ENCODE measurements at regions not wholly inside any gene's neighbourhood (a gene's known extent, or its start where the extent isn't known, plus 50 kb on each side); places are given as distances from the start of the nearest gene placed in this dataset.

DNA sequence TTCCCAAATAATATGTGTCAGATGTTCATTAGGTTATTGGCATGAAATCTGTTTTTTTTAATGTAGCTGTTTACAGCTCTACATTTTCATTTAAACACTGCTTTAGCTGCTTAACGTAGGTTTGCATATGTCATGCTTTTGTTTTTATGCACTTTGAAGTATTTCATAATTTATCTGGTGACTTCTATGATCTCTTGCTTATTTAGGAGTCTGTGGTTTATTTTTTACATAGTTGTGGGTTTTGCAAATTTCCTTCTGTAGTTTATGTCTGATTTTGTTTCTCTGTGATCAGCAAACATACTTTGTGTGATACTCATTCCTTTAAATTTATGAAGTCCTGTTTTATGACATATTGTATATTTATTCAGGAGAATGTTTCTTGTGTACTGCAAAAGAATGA lies 606.5 kb upstream of the PFKP start:
- ChIA-PET CTCF (no interaction called here), POLR2A (no interaction called here)
- TF ChIP-seq NFRKB (IDR thresholded peaks at IDR 0.05) (no peak), LEF1 (IDR thresholded peaks at IDR 0.05; ENCODE audit: borderline replicate concordance) (no peak), CTBP1 (IDR thresholded peaks at IDR 0.05; ENCODE audit: borderline replicate concordance) (no peak), SUZ12 (IDR thresholded peaks at IDR 0.05) (no peak), ARNT (IDR thresholded peaks at IDR 0.05) (no peak), ZNF384 (IDR thresholded peaks at IDR 0.05) (no peak), FOXA1 (IDR thresholded peaks at IDR 0.05) (no peak), TARDBP (IDR thresholded peaks at IDR 0.05) (no peak), L3MBTL2 (conservative IDR thresholded peaks at IDR 0.05) (no peak), ELF4 (IDR thresholded peaks at IDR 0.05) (no peak), FOXK2 (IDR thresholded peaks at IDR 0.05) (no peak), HDGF (IDR thresholded peaks at IDR 0.05; ENCODE audit: borderline replicate concordance) (no peak), SP1 (IDR thresholded peaks at IDR 0.05) (no peak), FOXM1 (IDR thresholded peaks at IDR 0.05; ENCODE audit: borderline replicate concordance) (no peak), BHLHE40 (IDR thresholded peaks at IDR 0.05; ENCODE audit: borderline replicate concordance) (no peak)
- TF ChIP-seq, protein P1, sequence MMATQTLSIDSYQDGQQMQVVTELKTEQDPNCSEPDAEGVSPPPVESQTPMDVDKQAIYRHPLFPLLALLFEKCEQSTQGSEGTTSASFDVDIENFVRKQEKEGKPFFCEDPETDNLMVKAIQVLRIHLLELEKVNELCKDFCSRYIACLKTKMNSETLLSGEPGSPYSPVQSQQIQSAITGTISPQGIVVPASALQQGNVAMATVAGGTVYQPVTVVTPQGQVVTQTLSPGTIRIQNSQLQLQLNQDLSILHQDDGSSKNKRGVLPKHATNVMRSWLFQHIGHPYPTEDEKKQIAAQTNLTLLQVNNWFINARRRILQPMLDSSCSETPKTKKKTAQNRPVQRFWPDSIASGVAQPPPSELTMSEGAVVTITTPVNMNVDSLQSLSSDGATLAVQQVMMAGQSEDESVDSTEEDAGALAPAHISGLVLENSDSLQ (IDR thresholded peaks at IDR 0.05), result no peak
- DNase-seq (ENCODE audit: extremely low spot score), result no peak

DNA sequence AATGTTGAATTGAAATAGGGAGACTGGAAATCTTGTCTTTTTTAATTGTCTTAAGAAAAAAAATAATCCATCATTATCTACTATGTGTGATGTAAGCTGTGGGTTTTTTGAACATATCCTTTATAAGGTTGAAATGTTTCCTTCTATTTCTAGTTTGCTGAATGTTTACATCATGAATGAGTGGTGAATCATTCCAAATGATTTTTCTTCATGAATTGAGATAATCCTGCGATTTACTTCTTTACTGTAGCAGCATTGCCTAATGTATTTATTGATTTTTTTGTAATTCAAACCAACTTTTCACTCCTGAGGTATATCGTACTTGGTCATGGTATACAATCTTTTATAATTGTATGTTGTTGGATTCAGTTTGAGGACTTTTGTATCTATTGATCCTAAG lies 607.6 kb upstream of the PFKP start:
- CTCF ChIA-PET, result no interaction called here
- POLR2A ChIA-PET, result no interaction called here
- DNase-seq (ENCODE audit: extremely low spot score), result no peak

DNA sequence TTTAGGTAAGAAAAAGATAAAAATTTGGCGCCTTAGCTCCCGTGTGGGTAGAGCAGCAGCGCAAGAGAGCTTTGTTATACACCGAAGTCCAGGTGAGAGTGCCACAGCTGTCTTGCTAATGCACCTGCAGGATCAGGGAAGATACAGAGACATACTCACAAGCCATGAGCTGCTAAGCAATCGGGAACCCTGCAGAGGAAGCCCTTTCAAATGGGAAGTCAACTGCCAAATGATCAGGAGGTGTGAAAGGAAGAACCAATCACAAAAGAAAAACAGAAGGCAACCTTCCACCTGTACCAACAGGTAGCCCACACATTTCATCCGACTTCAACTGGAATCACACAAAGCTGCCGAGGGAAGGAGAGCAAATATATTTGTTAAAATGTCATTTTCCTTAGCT lies 610.5 kb upstream of the PFKP start:
- ChIA-PET CTCF (no interaction called here), POLR2A (no interaction called here)
- no peak for DNase-seq (ENCODE audit: extremely low spot score)
- TF ChIP-seq ZNF384 (IDR thresholded peaks at IDR 0.05), result no peak
- TF ChIP-seq ARNT (IDR thresholded peaks at IDR 0.05), result no peak
- no peak for TF ChIP-seq L3MBTL2 (conservative IDR thresholded peaks at IDR 0.05)
- TF ChIP-seq, protein P1 (IDR thresholded peaks at IDR 0.05), result no peak
- no peak for TF ChIP-seq HDGF (IDR thresholded peaks at IDR 0.05; ENCODE audit: borderline replicate concordance)
- no peak for TF ChIP-seq FOXA1 (IDR thresholded peaks at IDR 0.05)
- TF ChIP-seq TARDBP (IDR thresholded peaks at IDR 0.05), result no peak
- no peak for TF ChIP-seq ELF4 (IDR thresholded peaks at IDR 0.05)
- TF ChIP-seq NFRKB (IDR thresholded peaks at IDR 0.05), result no peak
- no peak for TF ChIP-seq FOXK2 (IDR thresholded peaks at IDR 0.05)
- TF ChIP-seq FOXM1 (IDR thresholded peaks at IDR 0.05; ENCODE audit: borderline replicate concordance), result no peak
- no peak for TF ChIP-seq SUZ12 (IDR thresholded peaks at IDR 0.05)
- no peak for TF ChIP-seq BHLHE40 (IDR thresholded peaks at IDR 0.05; ENCODE audit: borderline replicate concordance)
- no peak for TF ChIP-seq LEF1 (IDR thresholded peaks at IDR 0.05; ENCODE audit: borderline replicate concordance)
- TF ChIP-seq CTBP1 (IDR thresholded peaks at IDR 0.05; ENCODE audit: borderline replicate concordance), result no peak
- no peak for TF ChIP-seq SP1 (IDR thresholded peaks at IDR 0.05)

More for the DNA sequence above, 607.6 kb upstream of the PFKP start:
- TF ChIP-seq LEF1 (IDR thresholded peaks at IDR 0.05; ENCODE audit: borderline replicate concordance) (no peak), ELF4 (IDR thresholded peaks at IDR 0.05) (no peak), TARDBP (IDR thresholded peaks at IDR 0.05) (no peak), SUZ12 (IDR thresholded peaks at IDR 0.05) (no peak), FOXA1 (IDR thresholded peaks at IDR 0.05) (no peak), CTBP1 (IDR thresholded peaks at IDR 0.05; ENCODE audit: borderline replicate concordance) (no peak), HDGF (IDR thresholded peaks at IDR 0.05; ENCODE audit: borderline replicate concordance) (no peak), NFRKB (IDR thresholded peaks at IDR 0.05) (no peak), L3MBTL2 (conservative IDR thresholded peaks at IDR 0.05) (no peak)

DNA sequence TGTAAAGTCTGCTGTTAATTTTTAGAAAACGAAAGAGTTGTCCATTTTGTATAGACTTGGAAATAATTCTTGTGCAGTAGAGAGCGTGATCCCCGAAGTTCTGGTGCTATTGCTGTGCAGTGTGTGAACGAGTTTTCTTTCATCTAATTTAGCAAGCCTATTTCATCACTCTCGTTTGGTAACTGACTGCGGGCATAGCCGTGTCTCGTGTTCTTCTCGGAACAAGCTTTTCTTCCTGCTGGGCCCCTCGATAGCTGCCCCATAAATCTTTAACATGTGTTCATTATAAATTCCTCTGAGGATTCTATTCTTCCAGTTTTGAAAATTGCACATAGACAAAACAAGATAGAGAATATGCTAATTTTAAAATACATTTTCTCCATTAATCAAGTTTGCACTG lies 622.0 kb upstream of the PFKP start:
- CTCF ChIA-PET, result no interaction called here
- POLR2A ChIA-PET, result no interaction called here
- TF ChIP-seq CTBP1 (IDR thresholded peaks at IDR 0.05; ENCODE audit: borderline replicate concordance) (no peak), NFRKB (IDR thresholded peaks at IDR 0.05) (no peak), ELF4 (IDR thresholded peaks at IDR 0.05) (no peak), ARNT (IDR thresholded peaks at IDR 0.05) (no peak), TARDBP (IDR thresholded peaks at IDR 0.05) (no peak), FOXK2 (IDR thresholded peaks at IDR 0.05) (no peak), FOXA1 (IDR thresholded peaks at IDR 0.05) (no peak), SP1 (IDR thresholded peaks at IDR 0.05) (no peak), L3MBTL2 (conservative IDR thresholded peaks at IDR 0.05) (no peak), BHLHE40 (IDR thresholded peaks at IDR 0.05; ENCODE audit: borderline replicate concordance) (no peak), FOXM1 (IDR thresholded peaks at IDR 0.05; ENCODE audit: borderline replicate concordance) (no peak), ZNF384 (IDR thresholded peaks at IDR 0.05) (no peak), SUZ12 (IDR thresholded peaks at IDR 0.05) (no peak), HDGF (IDR thresholded peaks at IDR 0.05; ENCODE audit: borderline replicate concordance) (no peak), LEF1 (IDR thresholded peaks at IDR 0.05; ENCODE audit: borderline replicate concordance) (no peak)
- TF ChIP-seq, protein P1 (IDR thresholded peaks at IDR 0.05), result no peak

DNA sequence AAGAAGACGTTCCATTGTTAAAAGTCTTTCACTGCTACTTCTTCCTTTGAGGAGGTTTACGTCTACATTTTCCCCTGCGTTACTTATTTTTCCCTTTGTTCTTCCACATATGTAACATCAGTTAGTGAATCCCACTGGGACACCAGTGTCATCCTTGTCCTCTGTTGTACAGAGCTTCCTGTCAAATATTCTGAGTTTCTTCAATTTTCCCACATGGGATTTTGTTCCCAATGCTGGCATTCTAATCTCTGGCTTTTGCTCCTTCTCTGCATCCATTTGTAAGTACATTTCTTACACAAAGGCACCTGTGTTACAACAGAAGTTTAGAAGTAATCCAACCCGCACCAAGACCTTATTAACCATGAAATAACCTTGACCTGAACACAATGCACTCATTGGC lies 627.4 kb upstream of the PFKP start:
- no peak for TF ChIP-seq HDGF (IDR thresholded peaks at IDR 0.05; ENCODE audit: borderline replicate concordance)
- no peak for TF ChIP-seq ZNF384 (IDR thresholded peaks at IDR 0.05)
- no peak for TF ChIP-seq SUZ12 (IDR thresholded peaks at IDR 0.05)
- DNase-seq (ENCODE audit: extremely low spot score), result no peak
- ChIA-PET POLR2A (no interaction called here), CTCF (no interaction called here)

More for the DNA sequence above, 622.0 kb upstream of the PFKP start:
- no peak for DNase-seq (ENCODE audit: extremely low spot score)

DNA sequence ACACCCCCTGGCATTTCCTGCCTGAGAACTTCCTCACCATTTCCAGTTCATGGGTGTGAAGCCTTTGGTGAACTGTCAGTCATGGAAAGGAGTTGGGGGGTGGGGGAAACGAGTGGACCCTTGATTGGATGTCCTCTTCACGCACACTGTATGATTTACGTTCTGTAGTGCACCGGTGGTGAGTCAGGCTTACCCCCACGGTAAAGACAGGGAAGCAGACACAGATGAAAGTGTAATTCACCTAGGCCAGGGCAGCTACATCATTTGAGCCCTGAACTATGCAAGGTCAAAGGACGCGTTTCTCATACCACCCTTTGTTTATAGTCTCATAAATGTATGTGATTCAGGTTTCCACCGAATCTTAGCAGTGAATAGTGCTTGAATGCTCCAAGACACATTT lies 628.3 kb upstream of the PFKP start:
- POLR2A ChIA-PET, result no interaction called here
- TF ChIP-seq SP1 (IDR thresholded peaks at IDR 0.05), result no peak
- TF ChIP-seq BHLHE40 (IDR thresholded peaks at IDR 0.05; ENCODE audit: borderline replicate concordance), result no peak
- no peak for TF ChIP-seq FOXA1 (IDR thresholded peaks at IDR 0.05)
- TF ChIP-seq NFRKB (IDR thresholded peaks at IDR 0.05), result no peak
- DNase-seq (ENCODE audit: extremely low spot score), result no peak
- CTCF ChIA-PET, result no interaction called here
